ENCODE measurements at regions not wholly inside any gene's neighbourhood (a gene's known extent, or its start where the extent isn't known, plus 50 kb on each side); places are given as distances from the start of the nearest gene placed in this dataset.
A peak's percentile ranks its signal among the peaks of the same experiment; 100 is the strongest.

- DNase-seq: no peak
These were observed 651.1 kb upstream of the MKI67 start for GRCh38 chr10:128777342-128777741.

GRCh38 chr10:128779416-128779815, 653.2 kb upstream of the MKI67 start:
- DNase-seq: peak; percentile 50

- no peak for DNase-seq
These were observed 654.0 kb upstream of the MKI67 start for GRCh38 chr10:128780156-128780761.

DNA sequence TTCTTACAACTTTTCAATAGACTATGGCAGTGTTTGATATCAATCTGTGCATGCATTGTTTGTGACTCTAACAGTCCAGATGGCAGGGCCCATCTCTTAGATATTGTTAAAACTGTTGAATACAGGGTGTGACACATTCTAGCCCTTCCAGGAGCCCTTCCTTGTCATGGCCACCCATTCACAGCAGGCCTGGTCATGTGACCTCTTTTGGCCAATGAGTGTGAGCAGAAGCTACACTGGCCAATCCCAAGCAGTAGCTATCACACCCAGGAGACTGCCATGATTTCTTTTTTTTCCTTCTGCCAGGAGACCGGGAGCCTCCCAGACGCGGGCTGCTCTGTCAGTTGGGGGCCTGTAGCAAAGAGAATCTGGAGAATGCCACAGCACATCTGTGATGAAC, 655.4 kb upstream of the MKI67 start:
- no peak for DNase-seq

DNA sequence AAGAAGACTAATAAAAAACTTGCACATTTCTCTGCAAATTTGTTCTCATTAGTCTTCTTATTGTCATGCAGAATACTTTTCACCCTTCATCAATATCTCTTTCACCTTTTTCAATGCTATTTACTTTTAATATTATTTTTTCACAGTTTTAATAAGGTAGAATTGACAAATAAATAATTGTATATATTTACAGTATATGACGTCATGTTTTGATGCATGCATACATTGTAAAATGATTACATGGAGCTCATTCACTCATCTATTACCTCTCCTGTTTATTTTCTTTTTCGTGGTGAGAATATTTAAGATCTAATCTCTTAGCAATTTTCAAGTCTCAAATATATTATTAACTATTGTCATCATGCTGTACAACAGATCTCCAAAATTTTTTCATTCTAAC, 658.2 kb upstream of the MKI67 start:
- no peak for DNase-seq

- no peak for DNase-seq
These were observed 666.4 kb upstream of the MKI67 start for GRCh38 chr10:128792426-128793140.

DNA sequence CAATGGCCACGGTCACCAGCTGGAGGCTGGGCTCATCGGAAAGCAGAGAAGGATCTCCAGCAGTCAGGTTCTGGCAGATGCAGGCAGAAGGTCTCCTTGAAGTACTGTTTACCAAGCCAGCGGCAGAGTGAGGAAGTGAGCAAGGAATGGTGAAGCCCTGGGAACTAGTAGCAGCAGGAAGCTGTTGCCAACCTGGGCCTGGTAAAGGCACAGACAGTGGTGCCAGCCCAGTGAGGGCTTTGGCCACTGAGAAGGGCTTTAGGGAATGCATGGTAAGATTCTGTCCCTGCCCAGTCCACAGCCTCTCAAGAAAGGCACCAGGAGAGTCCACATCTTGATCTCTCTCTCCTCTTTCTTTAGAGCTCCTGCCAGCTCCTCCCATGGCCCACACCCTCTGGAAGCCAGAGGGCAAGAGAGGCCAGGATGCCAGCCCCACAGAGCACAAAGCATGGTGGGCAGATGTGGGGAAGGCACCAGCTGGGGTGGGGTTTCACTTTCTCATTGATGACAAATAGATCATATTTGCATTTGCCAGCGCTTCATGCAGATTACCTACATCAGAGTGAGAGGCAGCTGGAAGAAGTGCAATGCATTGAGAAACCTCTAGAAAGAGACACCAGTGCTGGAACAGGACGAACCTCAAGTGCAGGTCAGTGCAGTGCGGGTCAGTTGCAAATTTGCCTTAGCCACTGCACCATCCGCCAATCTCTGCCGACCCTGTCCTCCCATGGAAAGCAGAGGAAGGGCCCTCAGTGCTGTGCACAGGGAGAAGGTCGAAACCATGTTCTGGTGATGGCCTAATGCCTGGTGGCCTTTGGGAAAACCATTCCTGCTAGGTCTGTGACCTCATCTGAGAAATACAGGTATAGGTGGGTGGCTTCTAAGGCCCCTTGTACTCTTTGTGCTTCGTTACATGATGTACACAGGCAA, 667.8 kb upstream of the MKI67 start:
- DNase-seq: no peak

- no peak for DNase-seq
These were observed 670.2 kb upstream of the MKI67 start for GRCh38 chr10:128796396-128796912.

- DNase-seq: no peak
These were observed 665.0 kb upstream of the MGMT start for GRCh38 chr10:128802062-128802461.

- no peak for DNase-seq
These were observed 663.3 kb upstream of the MGMT start for GRCh38 chr10:128803790-128804189.

DNA sequence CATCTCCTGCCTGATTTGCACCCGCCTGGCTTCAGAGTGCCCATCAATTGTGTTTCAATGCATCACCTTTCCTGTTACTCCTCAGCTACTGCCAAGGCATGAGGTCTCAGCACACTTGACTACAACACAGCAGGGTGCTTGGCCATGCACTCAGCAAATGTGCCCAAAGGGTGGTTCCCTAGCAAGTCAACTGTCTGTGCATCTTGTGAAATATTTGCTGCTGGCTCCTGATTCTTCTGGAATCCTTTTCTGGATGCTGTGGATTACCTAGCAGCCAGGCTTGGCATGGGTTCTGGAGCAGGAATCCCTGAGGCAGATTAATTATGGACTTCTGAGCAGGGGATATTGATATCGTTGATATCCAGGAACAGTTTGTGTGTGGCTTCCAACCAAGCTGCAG, 662.6 kb upstream of the MGMT start:
- DNase-seq: peak; percentile 44

GRCh38 chr10:128808921-128809440, 658.1 kb upstream of the MGMT start:
- DNase-seq: peak; percentile 83

DNA sequence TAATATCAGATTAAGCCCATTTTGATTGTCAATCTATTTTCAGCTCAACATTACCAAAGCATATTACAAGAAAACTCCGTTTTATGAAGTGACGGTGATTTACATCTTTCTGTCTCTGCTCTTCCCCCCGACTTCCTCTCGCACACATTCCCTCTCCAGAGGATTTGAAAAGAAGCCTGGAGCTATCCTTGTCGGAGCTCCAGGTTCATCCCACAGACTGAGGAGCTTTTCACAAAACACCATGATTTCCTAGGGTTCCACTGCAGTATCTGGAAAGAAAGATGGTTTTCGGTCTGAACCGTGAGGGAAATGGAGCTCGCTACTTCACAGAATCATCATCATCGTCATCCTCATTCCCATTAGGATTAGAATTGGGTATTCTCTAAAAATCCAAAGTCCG, 655.5 kb upstream of the MGMT start:
- no peak for DNase-seq

DNA sequence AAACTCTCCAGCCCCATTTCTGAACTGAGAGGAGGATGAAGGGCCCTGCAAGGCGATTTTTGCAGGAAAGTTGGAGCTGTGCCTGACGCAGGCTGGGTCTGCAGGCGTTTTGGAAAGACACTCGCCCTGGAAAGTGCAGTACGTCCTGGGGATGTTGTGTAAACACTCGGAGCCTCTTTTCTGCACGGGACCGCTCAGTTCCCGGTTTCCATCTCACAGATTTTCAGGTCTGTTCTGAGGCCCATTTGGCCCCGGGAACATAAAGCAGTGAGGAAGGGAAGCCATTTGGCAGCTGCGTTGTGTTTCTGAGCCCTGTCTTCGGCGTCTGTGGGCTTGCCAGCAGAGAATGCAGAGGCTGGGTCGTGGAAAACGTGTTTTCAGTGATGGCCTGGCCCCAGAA, 655.0 kb upstream of the MGMT start:
- DNase-seq: peak; percentile 81

- DNase-seq: no peak
These were observed 653.5 kb upstream of the MGMT start for GRCh38 chr10:128813574-128813973.

GRCh38 chr10:128814024-128814423, 653.0 kb upstream of the MGMT start:
- DNase-seq: no peak

- no peak for DNase-seq
These were observed 652.3 kb upstream of the MGMT start for GRCh38 chr10:128814782-128815181.

GRCh38 chr10:128816726-128817125, 650.3 kb upstream of the MGMT start:
- DNase-seq: no peak

DNA sequence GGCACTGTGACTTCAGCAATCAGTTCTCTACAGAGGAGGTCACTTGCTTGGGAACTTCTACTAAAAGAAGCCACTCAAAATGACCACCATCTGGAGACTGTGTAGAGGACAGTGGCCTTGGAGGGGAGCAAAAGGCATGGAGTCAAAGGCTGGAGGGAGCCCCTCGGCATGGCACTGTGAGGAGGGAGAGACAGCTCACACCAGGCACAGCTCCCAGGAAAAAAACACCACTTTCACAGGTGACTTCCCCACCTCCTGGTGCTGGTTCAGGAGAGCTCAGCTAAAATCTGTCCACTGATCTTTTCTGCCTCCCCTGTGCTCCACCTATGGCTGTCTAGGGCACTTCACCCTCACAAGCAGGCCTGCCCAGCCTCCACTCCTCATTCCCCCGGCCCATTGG, 649.4 kb upstream of the MGMT start:
- no peak for DNase-seq

DNA sequence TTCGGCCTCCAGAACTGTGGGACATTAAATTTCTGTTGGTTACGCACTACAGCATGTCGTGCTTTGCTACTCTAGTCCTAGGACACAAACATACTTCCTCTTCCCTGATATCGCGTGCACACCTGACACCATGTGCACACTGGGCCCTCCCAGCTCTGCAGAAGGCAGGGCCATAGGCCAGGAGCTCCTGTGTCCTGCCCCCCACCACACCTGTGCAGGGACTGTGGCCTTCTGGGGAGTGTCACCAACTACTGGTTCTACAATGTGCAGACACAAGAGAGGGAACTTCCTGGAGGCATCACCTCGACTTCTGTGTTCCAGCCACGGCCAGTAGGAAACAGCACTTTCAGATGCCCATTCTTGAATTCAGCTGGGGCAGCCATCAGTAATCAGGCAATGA, 646.4 kb upstream of the MGMT start:
- no peak for DNase-seq

- no peak for DNase-seq
These were observed 643.8 kb upstream of the MGMT start for GRCh38 chr10:128823201-128823600.

DNA sequence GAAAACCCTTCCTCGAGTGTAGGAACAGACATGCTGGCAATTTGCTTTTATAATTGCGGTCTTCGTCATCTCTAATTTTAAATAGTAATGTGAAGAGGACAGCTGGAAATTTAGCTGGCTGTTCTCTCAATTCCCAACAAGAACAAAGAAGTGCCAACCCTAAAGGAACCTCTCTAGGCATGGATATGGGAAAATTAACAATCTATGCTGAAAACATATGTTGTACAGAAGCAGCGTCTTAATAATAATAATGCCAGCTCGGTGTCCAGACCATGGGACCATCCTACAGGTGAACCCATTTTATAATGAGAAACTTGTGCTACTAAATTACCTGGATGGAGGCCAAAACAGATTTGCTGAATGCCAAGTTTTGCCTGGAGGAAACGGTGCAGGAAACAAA, 641.4 kb upstream of the MGMT start:
- no peak for DNase-seq

GRCh38 chr10:128833671-128834070, 633.4 kb upstream of the MGMT start:
- DNase-seq: peak; percentile 53

All from left hindlimb (tissue), 1 donor.